T-helper 2 cell treated with Interferon-gamma antibody and Interleukin-4, amounts not matched to agents 100 ng/mL and 5 ng/mL, for 36 hours (primary cell): ENCODE measurements at regions not wholly inside any gene's neighbourhood (a gene's known extent, or its start where the extent isn't known, plus 50 kb on each side); places are given as distances from the start of the nearest gene placed in this dataset.

Experiments
- intact Hi-C: fragments of 100-400 bp; cut with micrococcal nuclease; formaldehyde crosslinking; loops from one replicate; pipeline ENCODE4 v1.15.1; 2023

GRCh38 chr4:179750374-179750773 is 2308.1 kb upstream of the AGA start:
- intact Hi-C loops = no loop called here

DNA sequence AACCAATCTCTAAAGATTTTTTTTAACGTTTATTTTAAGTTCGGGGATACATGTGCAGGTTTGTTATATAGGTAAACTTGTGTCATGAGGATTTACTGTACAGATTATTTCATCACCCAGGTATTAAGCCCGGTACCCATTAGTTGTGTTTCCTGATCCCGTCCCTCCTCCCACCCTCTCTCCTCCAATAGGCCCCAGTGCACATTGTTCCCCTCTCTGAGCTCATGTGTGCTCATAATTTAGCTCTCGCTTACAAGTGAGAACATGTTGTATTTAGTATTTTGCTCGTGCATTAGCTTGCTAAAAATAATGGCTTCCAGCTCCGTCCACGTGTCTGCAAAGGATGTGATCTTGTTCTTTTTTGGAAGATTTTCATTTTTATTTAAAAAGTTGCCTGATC is 2309.4 kb upstream of the AGA start:
- intact Hi-C loops = no loop called here

GRCh38 chr4:179755322-179755721 is 2313.1 kb upstream of the AGA start:
- intact Hi-C loops = no loop called here

DNA sequence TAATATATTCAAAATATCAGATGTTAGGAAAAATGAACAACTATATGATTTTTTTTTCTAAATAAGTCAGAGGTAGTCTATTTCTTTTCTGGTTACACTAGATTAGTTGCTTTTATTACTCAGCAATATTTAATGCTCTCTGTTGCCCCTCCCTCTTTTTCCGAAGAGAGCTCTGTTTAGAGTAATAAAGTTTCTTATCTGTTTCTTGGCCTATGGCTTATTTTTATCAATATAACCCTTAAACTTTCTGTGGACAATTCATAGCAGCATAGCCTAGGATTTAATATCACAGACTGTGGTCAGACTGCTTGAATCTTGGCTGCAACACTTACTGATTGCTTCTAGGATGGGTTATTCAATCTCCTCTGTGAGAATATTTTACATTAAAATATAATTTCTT is 2315.4 kb upstream of the AGA start:
- intact Hi-C loops = no loop called here

DNA sequence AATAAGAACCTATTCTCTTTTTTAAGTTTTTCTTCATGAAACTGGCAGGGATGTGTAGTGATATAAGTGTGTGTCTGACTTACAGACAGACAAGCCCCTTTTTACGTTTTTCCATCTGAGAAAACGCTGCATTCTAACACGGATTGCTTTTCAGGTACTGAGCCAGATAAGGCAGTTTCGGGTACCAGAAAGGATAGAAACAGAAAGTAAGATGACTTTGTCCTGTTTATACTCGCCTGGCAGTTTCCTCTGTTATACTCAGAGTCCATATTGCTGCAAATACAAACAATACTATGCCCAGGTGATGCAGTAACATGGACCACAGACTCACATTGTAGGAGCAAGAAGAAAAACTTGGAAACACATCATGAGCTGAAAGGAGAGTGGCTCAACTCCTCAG is 2320.6 kb upstream of the AGA start:
- intact Hi-C loops = no loop called here

GRCh38 chr4:179766938-179767337 is 2324.7 kb upstream of the AGA start:
- intact Hi-C loops = no loop called here

DNA sequence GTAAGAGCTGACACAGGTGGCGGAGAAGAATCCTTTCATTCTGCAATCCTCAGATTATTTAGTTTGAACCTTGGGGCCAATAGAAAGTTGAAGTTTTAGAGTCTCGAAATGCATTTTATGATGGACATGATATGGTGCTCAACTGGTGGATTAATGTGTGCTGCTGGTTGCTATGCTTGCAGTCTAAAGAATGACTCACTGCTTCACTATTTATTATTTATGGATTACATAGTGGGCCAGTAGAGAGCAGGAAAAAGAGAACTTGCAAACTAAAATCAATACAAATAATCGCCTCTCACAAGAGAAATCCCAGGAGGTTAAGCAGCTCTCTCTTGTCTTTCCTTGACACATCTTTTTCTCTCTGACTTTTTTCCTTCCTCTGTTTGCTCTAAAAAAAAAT is 2326.8 kb upstream of the AGA start:
- intact Hi-C loops = no loop called here

DNA sequence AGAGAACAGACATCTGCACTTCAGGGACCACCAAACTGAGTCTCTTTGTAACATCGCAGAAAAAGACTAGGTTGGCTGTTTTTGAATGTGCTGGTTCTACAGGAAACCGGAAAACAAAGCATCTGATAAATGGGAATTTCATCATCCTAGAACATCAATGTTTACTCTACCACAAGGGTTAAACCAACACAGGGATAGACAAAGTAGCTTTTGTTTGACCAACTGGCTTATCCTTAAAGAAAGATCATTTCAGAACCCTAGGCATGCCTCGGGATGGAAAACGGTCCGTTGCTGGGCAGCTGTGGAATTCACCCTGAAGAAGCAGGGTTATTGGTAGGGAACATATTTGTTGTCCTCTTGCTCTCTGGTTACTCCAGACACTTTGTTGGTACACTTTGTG is 2355.5 kb upstream of the AGA start:
- intact Hi-C loops = no loop called here

DNA sequence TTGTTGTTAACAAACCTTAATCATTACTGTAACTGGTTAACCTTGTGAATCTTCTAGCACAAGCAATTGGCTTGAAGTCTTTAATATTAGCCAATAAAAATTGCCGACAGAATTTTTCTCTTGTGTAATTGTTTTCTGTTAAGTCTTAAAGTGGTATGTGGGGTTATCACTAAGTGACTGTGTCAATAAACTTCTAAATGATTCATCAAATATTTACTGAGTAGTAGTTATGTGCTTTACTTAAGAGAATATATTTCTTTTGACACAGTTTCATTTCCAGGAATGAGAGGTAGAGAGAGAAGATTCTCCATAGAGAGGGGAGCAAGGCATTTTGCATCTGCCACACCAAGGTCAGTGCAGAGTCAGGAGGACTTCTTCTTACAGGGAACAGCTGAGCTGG is 2361.6 kb upstream of the AGA start:
- intact Hi-C loops = no loop called here

DNA sequence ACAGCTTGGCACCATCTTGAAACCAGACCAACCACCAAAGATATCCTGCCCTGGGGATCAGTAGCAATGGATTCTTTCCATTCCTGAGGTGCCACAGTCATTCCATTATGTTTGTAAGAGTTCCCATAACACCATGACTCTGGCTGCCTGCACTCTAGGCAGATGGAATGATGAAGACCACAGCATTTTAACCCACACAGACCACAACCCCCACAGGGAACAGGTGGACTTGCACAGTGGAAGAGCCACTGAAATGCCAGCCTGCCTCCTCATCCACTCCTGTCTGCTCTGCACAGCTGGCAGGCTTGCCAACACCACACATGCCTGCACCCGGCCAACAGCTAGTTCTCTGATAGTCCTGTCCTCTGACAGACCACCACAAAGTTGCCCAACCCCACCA is 2362.2 kb upstream of the AGA start:
- intact Hi-C loops = no loop called here

DNA sequence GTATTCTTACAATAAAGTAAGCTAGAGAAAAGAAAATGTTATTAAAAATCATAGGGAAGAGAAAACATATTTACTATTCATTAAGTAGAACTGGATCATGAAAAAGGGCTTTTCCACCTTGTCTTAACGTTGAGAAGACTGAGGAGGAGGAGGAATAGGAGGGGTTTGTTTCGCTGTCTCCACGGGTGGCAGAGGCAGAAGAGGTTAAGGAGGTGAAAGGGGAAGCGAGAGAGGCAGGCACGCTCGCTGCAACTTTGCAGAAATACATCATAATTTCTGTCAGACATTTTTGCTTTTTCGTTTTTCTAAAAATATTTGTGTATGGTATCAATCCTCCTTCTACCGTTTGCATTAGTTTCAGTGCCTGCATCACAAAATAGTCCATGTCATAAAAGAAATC is 2375.1 kb upstream of the AGA start:
- intact Hi-C loops = no loop called here

DNA sequence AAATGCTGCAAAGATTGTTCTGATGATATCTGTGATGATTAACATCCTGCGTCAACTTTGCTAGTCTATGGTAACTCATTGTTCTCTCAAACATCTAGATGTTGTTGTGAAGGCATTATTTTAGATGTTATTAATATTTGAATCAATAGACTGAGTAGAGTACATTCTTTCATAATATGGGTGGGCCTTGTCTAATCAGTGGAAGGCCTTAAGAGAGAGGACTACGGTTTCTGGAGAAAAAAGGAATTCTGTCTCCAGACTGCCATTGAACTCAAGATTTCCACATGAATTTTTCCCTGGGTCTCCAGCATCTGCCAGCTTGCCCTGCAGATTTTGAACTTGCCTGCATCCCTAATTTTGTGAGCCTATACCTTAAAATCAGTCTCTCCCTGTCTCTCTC is 2381.1 kb upstream of the AGA start:
- intact Hi-C loops = no loop called here

- intact Hi-C loops = no loop called here
These were observed 2389.0 kb upstream of the AGA start for GRCh38 chr4:179831274-179831673.

DNA sequence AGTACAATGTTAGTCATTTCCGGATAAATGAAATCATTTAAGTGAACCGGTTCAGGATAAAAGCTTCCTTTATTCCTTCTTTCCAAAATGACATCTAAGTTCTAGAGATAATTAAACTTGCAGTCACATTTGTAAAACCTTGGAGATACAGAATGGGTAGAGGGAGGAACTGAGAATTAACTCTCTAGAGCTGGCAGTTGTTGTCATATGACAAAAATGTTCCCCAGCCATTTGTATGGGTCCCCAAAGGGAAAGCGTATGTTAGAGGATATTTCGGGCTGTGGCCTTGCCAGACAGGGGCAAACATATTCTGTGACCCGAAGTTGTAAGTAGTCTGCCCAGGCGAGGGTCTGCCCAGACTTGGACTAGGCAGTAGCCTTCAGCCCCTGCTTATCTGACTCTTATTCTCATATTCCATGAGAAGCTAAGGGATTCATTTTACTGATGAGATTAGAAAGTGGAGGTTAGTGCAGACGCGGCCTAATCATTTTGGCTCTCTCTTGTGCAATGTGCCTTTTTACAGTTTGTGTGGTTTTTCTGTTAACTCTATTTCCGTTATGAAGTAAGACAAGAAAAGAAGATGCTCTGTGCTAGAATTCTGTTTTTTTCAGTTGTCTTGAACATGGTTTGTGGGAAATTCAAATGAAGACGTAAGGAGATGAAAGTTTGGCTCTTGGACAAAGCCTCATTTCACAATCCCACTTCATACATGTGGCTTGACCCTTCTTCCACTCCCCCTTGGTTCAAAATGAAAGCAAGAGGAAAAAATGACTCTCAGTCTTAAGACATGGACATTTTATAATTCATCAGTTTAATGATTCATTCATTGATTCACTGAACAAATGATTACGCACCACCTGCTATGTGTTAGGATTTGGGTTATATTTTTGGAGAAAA is 2394.2 kb upstream of the AGA start:
- intact Hi-C loops = no loop called here

DNA sequence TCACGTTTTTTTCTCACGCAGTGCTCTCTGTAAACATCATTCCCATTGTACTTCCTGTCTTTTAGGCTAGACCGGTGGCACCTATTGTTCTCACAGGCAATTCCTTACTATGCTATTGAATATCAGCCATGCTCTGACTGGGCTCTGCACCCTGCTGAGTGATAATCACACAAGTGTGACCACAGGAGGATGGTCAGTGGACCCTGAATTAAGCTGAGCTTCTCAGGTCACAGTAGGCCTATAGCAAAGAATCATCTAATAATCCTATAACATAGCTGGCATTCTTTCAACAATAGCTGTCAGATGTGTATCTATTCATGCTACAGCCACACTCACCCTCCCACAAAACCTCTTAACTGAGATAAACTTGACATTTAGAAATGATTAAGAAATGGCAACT is 2399.8 kb upstream of the TENM3 start:
- intact Hi-C loops = no loop called here

DNA sequence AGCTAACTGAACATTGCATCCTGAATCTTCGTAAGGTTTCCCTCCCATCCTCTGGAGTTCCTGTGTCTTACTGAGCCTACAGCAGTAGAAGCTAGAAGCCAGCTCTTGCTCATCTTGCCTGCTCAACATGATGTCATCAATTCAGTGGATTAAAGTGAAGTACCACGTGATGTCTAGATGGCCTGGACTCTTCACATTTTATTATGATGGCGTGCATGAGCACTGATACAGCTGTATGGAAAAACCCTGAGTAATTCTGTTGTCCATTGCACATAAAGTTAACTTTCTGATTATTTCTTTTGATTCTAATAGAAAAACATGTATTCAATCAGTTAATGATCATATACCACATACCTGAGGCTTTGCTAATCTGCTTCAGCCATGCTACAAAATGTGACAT is 2387.7 kb upstream of the TENM3 start:
- intact Hi-C loops = no loop called here

DNA sequence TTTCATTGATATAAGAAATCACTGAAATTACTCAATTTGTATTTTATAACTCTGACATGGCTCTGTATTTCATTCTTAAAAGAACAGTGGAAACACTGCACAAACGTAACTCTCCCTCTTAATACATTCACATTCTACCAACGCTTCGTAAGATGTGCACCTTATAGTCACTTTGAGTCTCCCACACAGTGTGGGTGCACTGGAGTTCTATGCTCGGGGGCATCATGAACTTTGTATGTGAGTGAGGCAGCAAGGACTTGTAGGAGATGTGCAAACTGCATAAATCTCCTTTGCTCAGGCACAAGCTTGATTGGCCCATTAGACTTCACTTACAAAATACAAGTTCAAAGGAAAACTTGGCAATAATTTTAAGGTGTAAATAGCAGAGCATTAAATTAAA is 2385.0 kb upstream of the TENM3 start:
- intact Hi-C loops = no loop called here

DNA sequence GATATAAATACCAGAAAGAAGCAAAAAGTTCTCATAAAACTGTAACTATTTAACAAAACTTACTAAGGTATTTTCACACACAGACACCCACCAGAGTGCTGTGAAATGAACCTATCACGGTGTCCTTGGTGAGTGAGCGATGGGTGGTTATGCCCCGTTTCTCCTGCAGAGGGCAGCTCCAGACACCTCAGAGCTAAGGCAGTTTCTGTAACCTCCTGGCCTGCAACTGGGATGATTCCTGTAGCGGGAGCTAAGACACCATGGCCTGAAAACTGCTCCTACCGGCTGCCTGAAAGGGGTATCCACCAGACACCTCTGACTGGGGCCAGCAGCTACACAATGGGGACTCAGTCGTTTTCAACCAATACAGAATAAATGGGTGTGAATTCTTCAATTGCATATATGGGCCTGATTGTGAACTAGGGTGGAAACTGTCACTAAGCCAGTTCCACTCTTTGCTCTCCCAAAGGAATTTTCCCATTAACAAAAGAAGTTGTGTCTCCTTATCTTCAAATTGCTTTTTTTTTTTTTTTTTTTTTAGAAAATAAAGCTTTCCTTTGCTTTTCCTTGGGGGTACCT is 2375.8 kb upstream of the TENM3 start:
- intact Hi-C loops = no loop called here

DNA sequence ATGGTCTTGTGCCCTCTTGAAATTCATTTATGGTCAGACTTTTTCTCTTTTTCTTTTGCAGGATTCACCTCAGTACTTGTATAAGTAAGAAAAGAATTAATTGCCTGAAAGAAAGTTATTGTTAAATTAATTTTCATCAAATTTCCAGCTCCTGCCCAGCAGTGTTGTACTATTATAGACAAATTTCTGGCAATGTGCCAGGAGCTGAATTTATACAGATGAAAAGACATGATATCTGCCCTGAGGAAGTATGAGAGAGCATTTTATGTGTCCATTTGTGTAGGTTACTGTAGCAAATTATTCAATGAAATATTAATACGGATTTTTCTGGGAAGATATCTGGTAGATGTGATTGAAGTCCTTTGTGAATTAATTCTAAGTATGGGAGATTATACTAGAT is 2371.5 kb upstream of the TENM3 start:
- intact Hi-C loops = loop anchor here (10.0 kb wide), 1 partner anchor 1087 kb away; no protein-coding TSS in a partner anchor

GRCh38 chr4:179872755-179873154 is 2370.4 kb upstream of the TENM3 start:
- intact Hi-C loops = loop anchor here (10.0 kb wide), 1 partner anchor 1088 kb away; no protein-coding TSS in a partner anchor

- intact Hi-C loops = no loop called here
These were observed 2362.4 kb upstream of the TENM3 start for GRCh38 chr4:179880756-179881155.

DNA sequence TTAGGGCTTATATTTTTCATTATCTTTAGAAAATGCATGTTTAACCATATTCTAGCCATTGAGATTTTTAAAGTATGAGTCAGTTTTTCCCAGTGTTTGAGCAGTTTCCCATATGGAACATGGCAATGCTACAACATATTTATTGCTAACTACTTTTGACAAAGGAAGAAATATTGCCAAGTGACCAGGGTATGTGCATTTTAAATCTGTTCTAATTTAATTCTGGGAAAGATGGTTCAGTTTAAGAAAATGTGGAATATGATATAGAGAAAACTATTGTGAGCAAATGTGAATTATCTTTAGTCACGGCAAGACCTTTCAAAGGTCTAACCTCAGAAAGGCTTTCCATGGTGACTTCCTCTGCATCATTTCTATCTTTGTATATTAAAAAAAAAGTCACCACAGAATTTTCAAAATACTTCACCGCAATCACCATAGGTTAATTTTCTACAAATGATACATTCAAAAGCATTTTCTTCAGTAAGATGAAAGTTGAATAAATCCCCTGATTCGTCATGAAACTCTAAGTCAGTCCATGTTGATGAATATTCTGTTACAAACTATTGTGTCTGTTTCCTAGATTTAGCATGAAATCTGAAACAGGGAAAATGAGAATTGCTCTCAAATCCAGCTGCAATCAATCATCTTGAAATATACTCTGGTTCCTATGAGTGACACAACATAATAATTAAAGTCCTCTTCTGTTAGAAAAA is 2349.0 kb upstream of the TENM3 start:
- intact Hi-C loops = no loop called here
